ENCODE measurements at regions not wholly inside any gene's neighbourhood (a gene's known extent, or its start where the extent isn't known, plus 50 kb on each side); places are given as distances from the start of the nearest gene placed in this dataset.

- TF ChIP-seq, protein P1, sequence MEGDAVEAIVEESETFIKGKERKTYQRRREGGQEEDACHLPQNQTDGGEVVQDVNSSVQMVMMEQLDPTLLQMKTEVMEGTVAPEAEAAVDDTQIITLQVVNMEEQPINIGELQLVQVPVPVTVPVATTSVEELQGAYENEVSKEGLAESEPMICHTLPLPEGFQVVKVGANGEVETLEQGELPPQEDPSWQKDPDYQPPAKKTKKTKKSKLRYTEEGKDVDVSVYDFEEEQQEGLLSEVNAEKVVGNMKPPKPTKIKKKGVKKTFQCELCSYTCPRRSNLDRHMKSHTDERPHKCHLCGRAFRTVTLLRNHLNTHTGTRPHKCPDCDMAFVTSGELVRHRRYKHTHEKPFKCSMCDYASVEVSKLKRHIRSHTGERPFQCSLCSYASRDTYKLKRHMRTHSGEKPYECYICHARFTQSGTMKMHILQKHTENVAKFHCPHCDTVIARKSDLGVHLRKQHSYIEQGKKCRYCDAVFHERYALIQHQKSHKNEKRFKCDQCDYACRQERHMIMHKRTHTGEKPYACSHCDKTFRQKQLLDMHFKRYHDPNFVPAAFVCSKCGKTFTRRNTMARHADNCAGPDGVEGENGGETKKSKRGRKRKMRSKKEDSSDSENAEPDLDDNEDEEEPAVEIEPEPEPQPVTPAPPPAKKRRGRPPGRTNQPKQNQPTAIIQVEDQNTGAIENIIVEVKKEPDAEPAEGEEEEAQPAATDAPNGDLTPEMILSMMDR (IDR thresholded peaks at IDR 0.05): no peak
- no peak for TF ChIP-seq POLR2A (IDR thresholded peaks at IDR 0.05)
These were observed 81.5 kb upstream of the DHX40 start for GRCh38 chr17:59483860-59484259.

All from right lobe of liver (tissue), 4 donors.